Mammary epithelial cell (primary cell): ENCODE measurements at regions not wholly inside any gene's neighbourhood (a gene's known extent, or its start where the extent isn't known, plus 50 kb on each side); places are given as distances from the start of the nearest gene placed in this dataset.

Source experiments
- CTCF ChIP-seq, 2 donors: IDR thresholded peaks in 1 of 2; conservative IDR thresholded peaks in 1 of 2; 2 replicates each; pipeline ENCODE4 v1.5.1; 2011 to 2012; ENCODE audit warnings: inconsistent platforms in 2 of 2, low read length in 2 of 2, mild to moderate bottlenecking in 2 of 2, control low read depth in 1 of 2, low read depth in 1 of 2; ENCODE audit not compliant: insufficient read depth in 1 of 2; ENCODE audit errors: extremely low read depth in 1 of 2
- EZH2 ChIP-seq: IDR thresholded peaks from 2 replicates; pipeline ENCODE4 v1.6.1; 2012; ENCODE audit warnings: low read length, inconsistent platforms, borderline replicate concordance

GRCh38 chr1:116832932-116833578 is 76.7 kb upstream of the PTGFRN start:
- no peak for TF ChIP-seq CTCF (conservative IDR thresholded peaks at IDR 0.05 in 1 of 2, IDR thresholded peaks at IDR 0.05 in 1 of 2; ENCODE audit: extremely low read depth in 1 of 2, insufficient read depth in 1 of 2, low read depth in 1 of 2, low read length in 2 of 2)
- TF ChIP-seq EZH2 = no peak
